ENCODE measurements at regions not wholly inside any gene's neighbourhood (a gene's known extent, or its start where the extent isn't known, plus 50 kb on each side); places are given as distances from the start of the nearest gene placed in this dataset.

DNA sequence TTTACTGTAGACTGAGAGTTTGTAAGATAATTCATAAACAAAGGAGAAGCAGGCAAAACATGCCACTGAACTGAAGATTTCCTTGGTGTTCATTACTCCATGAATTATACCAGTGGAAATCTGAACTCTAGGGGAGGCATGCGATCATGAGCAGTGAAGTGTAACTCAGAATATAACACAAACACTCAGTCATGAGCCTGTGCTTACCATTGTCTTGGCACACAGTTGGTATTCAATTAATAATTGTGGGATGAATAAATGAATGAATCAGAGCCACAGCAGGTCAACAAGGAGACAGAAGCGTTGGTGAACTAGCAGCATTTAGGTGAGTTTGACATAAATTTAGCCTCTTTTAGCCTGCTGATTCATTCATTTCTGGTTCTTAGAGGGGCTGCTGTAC is 263.5 kb upstream of the DKK2 start:
- no peak for TF ChIP-seq CTCF (IDR thresholded peaks at IDR 0.05; ENCODE audit: low read depth, low read length, poor library complexity, severe bottlenecking)
- TF ChIP-seq EZH2phosphoT487 (IDR thresholded peaks at IDR 0.05; ENCODE audit: borderline replicate concordance, low read length), result no peak

All from DOHH2 (cell line).